CD4-positive, alpha-beta T cell treated with Interleukin-15 for 1 hour (primary cell): ENCODE measurements at regions not wholly inside any gene's neighbourhood (a gene's known extent, or its start where the extent isn't known, plus 50 kb on each side); places are given as distances from the start of the nearest gene placed in this dataset.

Experiments
- DNase-seq: peaks from one replicate; pipeline ENCODE4 v3.0.0-alpha.2; 2020

DNA sequence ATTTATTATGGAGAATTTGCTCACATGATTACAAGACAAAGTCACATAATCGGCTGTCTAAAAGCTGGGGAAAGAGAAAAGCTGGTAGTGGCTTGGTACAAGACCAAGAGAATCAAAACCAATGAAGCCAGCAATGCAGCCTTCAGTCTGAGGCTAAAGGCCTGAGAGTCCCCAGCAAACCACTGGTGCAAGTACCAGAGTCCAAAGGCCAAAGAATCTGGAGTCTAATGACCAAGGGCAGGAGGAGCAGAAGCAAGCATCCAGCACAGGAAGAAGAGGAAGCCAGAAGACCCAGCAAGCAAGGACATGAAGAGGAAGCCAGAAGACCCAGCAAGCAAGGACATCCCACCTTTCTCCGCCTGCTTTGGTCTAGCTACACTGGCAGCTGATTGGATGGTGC lies 250.6 kb upstream of the SALL1 start:
- DNase-seq, result no peak

DNA sequence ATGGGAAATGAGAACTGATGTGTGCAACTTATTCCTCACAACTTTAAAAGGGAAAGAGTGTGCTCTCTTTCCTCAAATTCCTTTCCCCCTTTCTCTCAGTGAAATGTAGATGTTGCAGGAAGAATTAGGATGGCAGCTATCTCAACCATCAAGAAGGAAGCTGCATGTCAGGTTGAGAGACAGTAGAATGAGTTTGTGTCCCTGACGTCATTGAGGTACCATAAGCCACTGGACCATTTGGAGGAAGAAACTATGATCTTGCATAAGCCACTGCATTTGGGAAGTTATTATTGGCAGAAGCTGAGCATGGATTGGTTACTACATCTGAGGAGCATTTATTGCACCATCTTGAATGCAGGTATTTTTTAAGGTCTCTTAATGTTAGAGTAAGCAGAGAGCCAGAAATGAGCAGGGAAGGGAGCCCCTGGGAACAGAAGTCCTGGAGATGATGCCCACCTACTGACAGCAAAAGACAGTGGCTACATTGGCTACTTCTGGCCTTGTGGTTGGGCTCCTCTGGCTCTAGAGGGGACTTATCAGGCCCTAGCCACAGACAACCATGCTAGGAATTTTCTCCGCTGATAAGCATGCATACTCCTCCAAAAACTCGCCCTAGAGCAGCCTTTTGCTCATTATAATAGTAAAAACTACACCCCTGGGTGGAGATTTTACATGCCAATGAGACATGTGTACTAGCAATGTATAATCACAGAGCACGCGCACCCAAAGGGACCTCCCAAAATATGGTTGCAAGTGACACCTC lies 249.0 kb upstream of the SALL1 start:
- DNase-seq, result no peak

DNA sequence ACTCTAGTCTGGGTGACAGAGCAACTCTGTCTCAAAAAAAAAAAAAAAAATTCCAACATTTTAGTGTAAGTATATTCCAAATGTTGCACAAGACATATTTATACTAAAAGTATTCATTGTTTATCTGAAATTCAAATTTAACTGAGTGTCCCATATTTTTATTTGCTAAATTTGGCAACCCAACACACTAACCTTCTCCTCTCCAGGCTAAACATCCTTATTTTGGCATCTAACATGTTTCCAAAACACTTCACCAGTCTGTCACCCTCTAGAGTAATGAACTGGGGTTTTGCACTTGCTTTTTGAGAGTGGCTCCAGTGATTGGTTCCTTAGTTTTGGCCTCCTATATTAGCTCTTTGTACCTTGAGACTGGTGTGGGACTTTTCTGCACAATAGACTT lies 243.4 kb upstream of the SALL1 start:
- DNase-seq, result no peak

DNA sequence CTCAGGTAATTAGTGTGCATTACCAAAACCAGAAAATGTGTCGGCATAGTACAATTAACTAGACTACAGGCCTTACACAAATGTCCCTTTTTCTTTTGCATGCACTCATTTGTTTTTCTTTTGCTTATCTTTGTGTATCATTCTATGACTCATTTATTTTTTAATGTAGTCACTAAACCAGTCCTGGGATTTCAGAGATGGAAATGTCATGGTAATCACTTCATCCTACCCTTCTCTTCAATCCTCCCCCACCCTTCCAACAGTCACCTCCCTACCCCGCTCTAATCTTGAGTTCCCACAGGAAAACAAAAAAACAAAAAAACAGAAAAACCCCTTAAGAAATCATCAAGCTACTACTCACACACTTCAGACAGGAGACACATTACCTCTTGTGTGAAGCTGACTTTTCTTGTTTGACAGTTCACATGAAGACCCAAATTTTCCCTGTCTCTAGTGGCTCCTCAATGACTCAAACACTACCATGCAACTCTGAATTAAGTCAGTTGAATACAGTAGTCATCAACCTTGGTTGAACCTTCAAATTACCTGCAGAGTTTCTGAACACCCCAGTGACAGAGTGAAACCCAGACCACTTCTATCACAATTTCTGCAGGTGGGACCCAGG lies 242.4 kb upstream of the SALL1 start:
- DNase-seq, result no peak

GRCh38 chr16:51392521-51393187 lies 241.6 kb upstream of the SALL1 start:
- DNase-seq, result no peak

- DNase-seq, result no peak
Measured at GRCh38 chr16:51391798-51392511, 240.9 kb upstream of the SALL1 start.

DNA sequence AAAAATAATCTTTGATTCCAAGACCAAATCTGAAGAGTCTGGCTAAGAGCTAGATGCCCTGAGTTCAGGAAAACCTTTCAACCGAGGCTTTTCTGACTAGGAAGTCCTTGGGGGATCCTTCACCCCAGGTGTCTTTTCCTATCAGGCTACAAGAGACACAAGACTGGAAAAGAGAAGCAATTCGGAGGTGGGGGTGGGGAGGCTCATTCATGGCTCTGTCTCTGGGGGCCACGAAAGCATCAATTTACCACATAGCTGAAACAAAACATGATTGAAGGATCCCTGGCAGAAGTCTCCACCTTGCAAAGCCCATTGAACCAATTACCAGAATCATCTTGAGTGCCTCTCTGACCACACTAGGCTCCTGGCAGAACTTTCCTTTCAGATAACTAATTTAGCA lies 239.8 kb upstream of the SALL1 start:
- DNase-seq, result no peak

GRCh38 chr16:51389881-51390280 lies 238.8 kb upstream of the SALL1 start:
- no peak for DNase-seq

DNA sequence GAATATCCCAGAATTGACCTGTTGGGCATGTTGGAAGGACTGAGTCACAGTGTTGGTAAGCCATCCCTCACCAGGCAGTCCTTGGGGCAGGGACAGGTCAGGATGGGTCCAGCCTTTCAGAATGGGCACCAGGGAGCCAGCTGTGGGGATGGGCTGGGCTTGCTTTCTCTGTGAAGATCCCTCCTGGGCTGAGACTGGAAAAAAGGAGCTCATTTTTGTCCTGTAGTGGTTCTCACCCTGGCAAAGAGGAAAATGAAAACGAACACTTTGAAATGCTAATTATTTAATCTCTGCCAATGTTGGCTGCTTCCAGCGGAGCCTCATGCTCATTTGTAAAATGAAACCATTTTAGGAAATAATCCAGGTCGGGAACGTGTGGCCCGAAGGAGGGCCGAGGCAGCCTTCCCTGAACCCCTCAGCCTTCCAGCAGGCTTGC lies 237.5 kb upstream of the SALL1 start:
- no peak for DNase-seq

- no peak for DNase-seq
Measured at GRCh38 chr16:51383909-51384308, 232.8 kb upstream of the SALL1 start.

DNA sequence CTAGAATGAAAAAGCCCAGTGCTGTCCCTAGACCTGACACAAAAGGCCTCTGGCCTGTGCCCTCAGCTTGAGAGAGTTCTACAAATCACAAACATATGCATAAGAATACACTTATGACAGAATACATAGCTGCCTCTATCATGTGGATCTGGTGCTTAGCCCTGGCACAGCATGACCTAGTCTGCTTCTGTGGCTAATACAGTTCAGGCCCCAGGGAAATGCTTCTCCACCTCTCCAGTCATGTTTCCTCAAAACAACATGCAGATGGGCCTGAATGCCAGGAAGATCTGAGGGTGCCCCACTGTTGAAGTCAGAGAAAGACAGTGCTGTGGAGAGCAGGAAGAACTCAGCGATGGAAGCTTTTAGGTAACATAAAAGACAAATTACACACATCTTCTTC lies 231.9 kb upstream of the SALL1 start:
- DNase-seq, result no peak

- DNase-seq, result no peak
Measured at GRCh38 chr16:51382211-51382610, 231.1 kb upstream of the SALL1 start.

- no peak for DNase-seq
Measured at GRCh38 chr16:51376080-51376479, 225.0 kb upstream of the SALL1 start.

DNA sequence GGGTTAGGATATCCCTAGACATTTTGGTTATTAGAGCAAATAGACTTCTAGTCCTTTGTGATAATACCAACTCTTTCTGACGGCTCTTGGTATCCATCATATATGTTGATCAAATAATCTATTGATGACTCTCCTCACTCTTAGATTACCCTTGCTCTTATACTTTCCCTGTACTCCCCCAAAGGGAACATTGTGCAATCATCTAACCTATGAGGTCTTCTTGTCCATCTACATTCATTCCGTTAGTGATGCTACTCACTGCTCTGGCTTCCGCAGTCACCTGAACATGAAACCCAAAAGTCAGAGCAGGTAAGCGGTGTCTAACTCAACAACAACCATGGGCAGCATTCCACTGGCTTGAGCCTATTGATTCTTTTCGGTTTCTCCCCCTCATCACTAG lies 223.7 kb upstream of the SALL1 start:
- DNase-seq, result no peak

GRCh38 chr16:51374346-51374745 lies 223.3 kb upstream of the SALL1 start:
- DNase-seq, result no peak

DNA sequence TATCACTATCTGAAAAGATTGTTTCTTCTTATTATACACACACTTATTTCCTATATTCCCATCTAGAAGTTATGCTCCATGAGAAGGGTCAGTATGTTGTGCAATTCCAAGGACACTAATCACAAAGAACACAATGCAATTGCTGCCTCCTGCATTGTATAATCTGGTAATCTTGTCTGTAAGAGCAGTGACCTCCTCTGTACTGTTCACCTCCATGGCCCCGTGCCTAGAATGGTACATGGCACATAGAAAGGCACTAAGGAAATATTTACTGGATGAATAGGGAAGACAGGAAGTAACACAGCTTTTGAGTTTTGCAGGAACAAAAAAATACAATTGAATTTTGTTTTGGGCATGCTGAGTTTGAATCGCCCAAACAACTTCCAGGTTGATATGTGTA lies 214.6 kb upstream of the SALL1 start:
- DNase-seq, result no peak

- DNase-seq, result no peak
Measured at GRCh38 chr16:51359141-51359955, 208.3 kb upstream of the SALL1 start.

DNA sequence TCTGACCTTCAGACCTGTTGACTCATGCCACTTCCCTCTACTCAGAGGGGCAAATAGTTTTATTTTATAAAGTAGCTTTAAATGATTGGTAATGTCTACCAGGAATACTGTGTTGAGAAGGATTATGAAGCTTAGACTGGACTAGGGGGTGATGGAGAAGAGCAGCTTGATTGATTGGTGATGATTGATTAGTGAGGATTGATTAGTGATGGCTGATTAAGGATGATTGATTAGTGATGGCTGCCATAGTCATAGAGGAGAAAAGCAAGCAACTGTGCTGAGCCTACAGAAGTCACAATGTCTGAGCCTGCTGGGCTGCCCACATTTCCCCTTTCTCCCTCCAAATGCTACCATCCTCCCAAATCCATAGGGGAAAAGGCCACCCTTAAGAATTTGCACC lies 206.8 kb upstream of the SALL1 start:
- DNase-seq, result no peak

DNA sequence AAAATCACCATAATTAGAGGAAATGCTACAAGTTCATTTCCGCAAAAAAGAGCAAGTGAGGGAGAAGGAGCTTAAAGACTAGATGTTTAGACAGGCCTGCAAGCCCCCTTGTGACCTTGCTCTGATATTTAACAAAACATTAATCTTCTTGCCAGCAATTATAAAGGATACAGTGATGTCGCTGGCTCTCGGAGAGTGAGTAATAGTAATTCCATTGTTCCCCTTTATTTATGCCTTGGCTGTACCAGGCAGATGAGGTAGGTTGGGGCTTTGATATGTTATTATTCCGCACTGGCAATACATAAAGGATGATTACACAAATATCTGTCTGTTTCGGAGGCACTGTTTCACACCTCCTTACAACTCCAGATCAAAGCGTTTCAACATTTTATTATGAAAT lies 204.8 kb upstream of the SALL1 start:
- no peak for DNase-seq

DNA sequence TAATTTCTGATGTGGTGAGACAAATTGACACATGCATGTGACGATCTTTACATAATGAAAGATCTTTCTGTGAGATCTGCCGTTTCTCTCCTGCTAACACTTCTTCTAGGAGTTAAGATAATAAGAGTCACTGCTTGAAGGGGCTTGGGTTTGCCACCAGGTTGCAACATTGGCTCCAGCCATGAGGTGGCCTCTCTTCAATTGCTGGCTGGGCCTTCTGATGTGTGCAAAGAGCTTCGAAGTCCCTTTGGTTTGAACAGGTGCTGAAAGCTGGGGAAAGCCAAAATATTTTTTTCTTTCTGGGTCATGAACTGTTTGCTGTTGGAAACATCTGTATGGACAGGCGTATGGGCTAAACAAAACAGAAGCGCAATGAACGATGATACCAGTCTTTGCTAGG lies 204.1 kb upstream of the SALL1 start:
- DNase-seq, result no peak

DNA sequence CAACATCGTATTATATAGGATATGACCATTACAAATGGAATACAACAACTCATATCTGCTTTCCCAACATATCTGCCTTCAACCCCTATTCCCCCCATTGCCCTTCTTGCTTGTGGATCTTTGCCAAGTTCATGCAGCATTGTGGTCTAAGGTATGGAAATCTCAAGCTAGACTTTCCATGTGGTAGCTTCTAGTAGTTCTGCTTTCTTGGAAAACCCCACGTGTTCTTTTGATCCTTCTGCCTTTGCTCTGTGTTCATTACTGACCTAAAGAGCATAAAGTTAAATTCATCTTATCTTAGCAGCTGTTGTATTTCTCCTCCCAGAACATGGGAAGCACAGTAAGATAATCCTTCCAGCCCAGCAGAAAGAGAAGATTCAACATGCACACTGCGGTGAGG lies 202.0 kb upstream of the SALL1 start:
- no peak for DNase-seq

DNA sequence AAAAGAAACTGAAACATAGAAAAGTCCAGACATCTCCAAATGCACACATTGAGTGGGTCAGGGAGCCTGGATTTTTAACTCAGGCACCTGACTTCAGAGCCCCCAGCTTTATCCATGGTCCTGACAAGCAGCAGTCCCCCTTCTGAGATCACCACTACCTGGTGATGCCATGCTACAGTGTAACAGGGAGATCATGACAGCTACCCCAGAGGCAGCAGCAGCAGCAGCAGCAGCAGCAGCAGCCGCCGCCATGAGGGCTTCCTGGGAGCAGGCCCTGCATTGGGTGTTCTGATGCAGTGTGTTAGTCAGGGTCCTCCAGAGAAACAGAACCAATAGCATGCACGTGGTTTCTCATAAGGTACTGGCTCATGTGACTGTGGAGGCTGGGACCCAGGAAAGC lies 198.6 kb upstream of the SALL1 start:
- no peak for DNase-seq

GRCh38 chr16:51343411-51343810 lies 192.3 kb upstream of the SALL1 start:
- DNase-seq, result no peak
